Karpas-422 (cell line): ENCODE measurements at regions not wholly inside any gene's neighbourhood (a gene's known extent, or its start where the extent isn't known, plus 50 kb on each side); places are given as distances from the start of the nearest gene placed in this dataset.

Experiments used
- DNase-seq: peaks from one replicate; pipeline ENCODE4 v3.0.0-alpha.2; 2015
- H2AFZ ChIP-seq: fragments of 200-600 bp; sonication (generic); 2 replicates; pipeline ENCODE4 v1.6.1; 2014; ENCODE audit warnings: antibody characterized with exemption, low read length, mixed read lengths
- H3K27ac ChIP-seq: fragments of 200-600 bp; sonication (generic); 2 replicates; pipeline ENCODE4 v1.5.1; 2014; ENCODE audit warnings: mild to moderate bottlenecking, low read length, moderate library complexity
- H3K27me3 ChIP-seq: fragments of 200-600 bp; sonication (generic); 2 replicates; pipeline ENCODE4 v1.6.1; 2014; ENCODE audit warnings: low read length, mixed read lengths
- H3K36me3 ChIP-seq: fragments of 200-600 bp; sonication (generic); 2 replicates; pipeline ENCODE4 v1.6.1; 2014; ENCODE audit warnings: low read length, mixed read lengths; ENCODE audit not compliant: insufficient read depth
- H3K4me1 ChIP-seq: fragments of 200-600 bp; sonication (generic); 2 replicates; pipeline ENCODE4 v1.6.1; 2014; ENCODE audit warnings: mild to moderate bottlenecking, low read length, mixed read lengths
- H3K4me2 ChIP-seq: fragments of 200-600 bp; sonication (generic); 2 replicates; pipeline ENCODE4 v1.6.1; 2014; ENCODE audit warnings: low read length, low read depth, mild to moderate bottlenecking; ENCODE audit not compliant: poor library complexity, severe bottlenecking
- H3K4me3 ChIP-seq: fragments of 200-600 bp; sonication (generic); 2 replicates; pipeline ENCODE4 v1.5.1; 2014; ENCODE audit warnings: mild to moderate bottlenecking, antibody characterized with exemption, low read length, mixed read lengths
- H3K79me2 ChIP-seq: fragments of 200-600 bp; sonication (generic); 2 replicates; pipeline ENCODE4 v1.6.1; 2014; ENCODE audit warnings: mild to moderate bottlenecking, low read length, mixed read lengths
- H3K9ac ChIP-seq: fragments of 200-600 bp; sonication (generic); 2 replicates; pipeline ENCODE4 v1.6.0; 2014; ENCODE audit warnings: low read length
- H3K9me2 ChIP-seq: fragments of 200-600 bp; sonication (generic), shearing (Covaris generic); replicated peaks from 2 replicates; pipeline ENCODE4 v1.6.0; 2014; ENCODE audit warnings: mild to moderate bottlenecking, low read length, moderate library complexity; ENCODE audit not compliant: insufficient read depth
- H3K9me3 ChIP-seq: fragments of 300-700, 200-600 bp; sonication (generic); 2 replicates; pipeline ENCODE4 v1.6.1; 2014; ENCODE audit warnings: low read length, mixed read lengths
- H4K20me1 ChIP-seq: fragments of 200-600 bp; sonication (generic); 2 replicates; pipeline ENCODE4 v1.6.1; 2014; ENCODE audit warnings: mild to moderate bottlenecking, antibody characterized with exemption, low read length, low read depth; ENCODE audit not compliant: insufficient read depth

- H3K27ac ChIP-seq: no peak overlapping the region
- H3K79me2 ChIP-seq: no peaks in the 10 kb centered on the region
- DNase-seq: no peak
- no peak overlapping the region for H3K4me2 ChIP-seq
- no peaks in the 10 kb centered on the region for H4K20me1 ChIP-seq
- no peaks in the 10 kb centered on the region for H3K36me3 ChIP-seq
- H3K9ac ChIP-seq: no peak overlapping the region
- no peak overlapping the region for H3K4me3 ChIP-seq
- H3K4me1 ChIP-seq: no peaks in the 10 kb centered on the region
- H2AFZ ChIP-seq: no peak overlapping the region
- H3K27me3 ChIP-seq: no peaks in the 10 kb centered on the region
- H3K9me2 ChIP-seq: no peaks in the 10 kb centered on the region
- no peaks in the 10 kb centered on the region for H3K9me3 ChIP-seq
These were observed 122.2 kb downstream of the C9orf50 start for GRCh38 chr9:129498451-129499384.

- Histone ChIP-seq H3K4me1 (no peaks in the 10 kb centered on the region), H4K20me1 (no peaks in the 10 kb centered on the region), H3K79me2 (no peaks in the 10 kb centered on the region), H3K27ac (no peak overlapping the region), H3K4me2 (no peak overlapping the region), H3K9me3 (no peaks in the 10 kb centered on the region), H3K4me3 (no peak overlapping the region), H2AFZ (no peak overlapping the region), H3K27me3 (no peaks in the 10 kb centered on the region), H3K9ac (no peak overlapping the region), H3K36me3 (no peaks in the 10 kb centered on the region), H3K9me2 (no peaks in the 10 kb centered on the region)
- DNase-seq: no peak
These were observed 123.0 kb downstream of the C9orf50 start for GRCh38 chr9:129497813-129498450.

- no peaks in the 10 kb centered on the region for H3K9me2 ChIP-seq
- no peaks in the 10 kb centered on the region for H3K4me1 ChIP-seq
- no peak overlapping the region for H3K4me3 ChIP-seq
- no peak overlapping the region for H3K4me2 ChIP-seq
- H3K27me3 ChIP-seq: no peaks in the 10 kb centered on the region
- no peak overlapping the region for H2AFZ ChIP-seq
- no peaks in the 10 kb centered on the region for H3K79me2 ChIP-seq
- DNase-seq: no peak
- no peak overlapping the region for H3K27ac ChIP-seq
- H3K9me3 ChIP-seq: no peaks in the 10 kb centered on the region
- H4K20me1 ChIP-seq: no peaks in the 10 kb centered on the region
- no peaks in the 10 kb centered on the region for H3K36me3 ChIP-seq
- no peak overlapping the region for H3K9ac ChIP-seq
These were observed 123.7 kb downstream of the C9orf50 start for GRCh38 chr9:129497005-129497812.

- no peaks in the 10 kb centered on the region for H4K20me1 ChIP-seq
- H2AFZ ChIP-seq: no peak overlapping the region
- H3K9me2 ChIP-seq: no peaks in the 10 kb centered on the region
- H3K4me1 ChIP-seq: no peaks in the 10 kb centered on the region
- H3K27ac ChIP-seq: no peak overlapping the region
- no peaks in the 10 kb centered on the region for H3K79me2 ChIP-seq
- no peak overlapping the region for H3K4me3 ChIP-seq
- H3K36me3 ChIP-seq: no peaks in the 10 kb centered on the region
- DNase-seq: no peak
- H3K9me3 ChIP-seq: no peaks in the 10 kb centered on the region
- no peak overlapping the region for H3K9ac ChIP-seq
- H3K27me3 ChIP-seq: no peaks in the 10 kb centered on the region
- no peak overlapping the region for H3K4me2 ChIP-seq
These were observed 124.4 kb downstream of the C9orf50 start for GRCh38 chr9:129496473-129497004.

GRCh38 chr9:129495620-129496472 is 125.1 kb downstream of the C9orf50 start:
- DNase-seq: no peak
- no peak overlapping the region for H2AFZ ChIP-seq

GRCh38 chr9:129494113-129494789 is 126.7 kb downstream of the C9orf50 start:
- DNase-seq: no peak
- Histone ChIP-seq H3K36me3 (no peaks in the 10 kb centered on the region), H4K20me1 (no peaks in the 10 kb centered on the region), H3K4me1 (no peaks in the 10 kb centered on the region), H3K4me2 (no peak overlapping the region), H3K27ac (no peak overlapping the region), H3K9me3 (no peaks in the 10 kb centered on the region), H3K9me2 (no peaks in the 10 kb centered on the region), H3K9ac (no peak overlapping the region), H3K27me3 (no peaks in the 10 kb centered on the region), H3K4me3 (no peak overlapping the region), H2AFZ (no peak overlapping the region), H3K79me2 (no peaks in the 10 kb centered on the region)

More at GRCh38 chr9:129495620-129496472, 125.1 kb downstream of the C9orf50 start:
- Histone ChIP-seq H4K20me1 (no peaks in the 10 kb centered on the region), H3K9me2 (no peaks in the 10 kb centered on the region), H3K79me2 (no peaks in the 10 kb centered on the region), H3K4me2 (no peak overlapping the region), H3K9ac (no peak overlapping the region), H3K27me3 (no peaks in the 10 kb centered on the region), H3K27ac (no peak overlapping the region), H3K9me3 (no peaks in the 10 kb centered on the region), H3K4me3 (no peak overlapping the region), H3K36me3 (no peaks in the 10 kb centered on the region), H3K4me1 (no peaks in the 10 kb centered on the region)

GRCh38 chr9:129493706-129494047 is 127.2 kb downstream of the C9orf50 start:
- Histone ChIP-seq H3K27me3 (no peaks in the 10 kb centered on the region), H3K9me3 (no peaks in the 10 kb centered on the region), H3K79me2 (no peaks in the 10 kb centered on the region), H3K4me3 (no peak overlapping the region), H3K36me3 (no peaks in the 10 kb centered on the region), H2AFZ (no peak overlapping the region), H3K9ac (no peak overlapping the region), H4K20me1 (no peaks in the 10 kb centered on the region), H3K9me2 (no peaks in the 10 kb centered on the region), H3K4me1 (no peaks in the 10 kb centered on the region), H3K4me2 (no peak overlapping the region), H3K27ac (no peak overlapping the region)
- no peak for DNase-seq
